NCI-H2196 (cell line): ENCODE measurements at regions not wholly inside any gene's neighbourhood (a gene's known extent, or its start where the extent isn't known, plus 50 kb on each side); places are given as distances from the start of the nearest gene placed in this dataset.

Experiments
- DNase-seq: peaks from one replicate; lab custom pipeline; 2025; ENCODE audit not compliant: unreplicated experiment; lab: John Stamatoyannopoulos, UW

GRCh38 chr3:156620901-156621300, 53.5 kb upstream of the TIPARP start:
- no peak for DNase-seq

GRCh38 chr3:156620260-156620659, 54.1 kb upstream of the TIPARP start:
- peak; percentile 34 for DNase-seq

DNA sequence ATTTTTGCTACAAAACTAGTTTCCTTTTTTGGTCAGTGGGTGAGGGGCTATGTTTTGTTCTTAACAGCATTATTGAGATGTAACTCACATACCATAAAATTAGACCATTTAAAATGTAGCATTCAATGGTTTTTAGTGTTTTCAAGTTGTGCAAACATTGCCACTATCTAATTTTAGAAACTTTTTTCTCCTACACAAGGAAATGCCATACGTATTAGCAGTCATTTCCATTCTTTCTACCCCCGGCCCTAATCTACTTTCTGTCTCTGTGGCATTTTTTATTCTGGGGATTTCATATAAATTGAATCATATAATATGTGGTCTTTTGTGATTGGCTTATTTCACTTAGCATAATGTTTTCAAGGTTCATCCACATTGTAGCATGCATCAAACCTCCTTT, 55.0 kb upstream of the TIPARP start:
- DNase-seq: no peak

GRCh38 chr3:156617781-156618180, 56.6 kb upstream of the TIPARP start:
- DNase-seq: no peak

- no peak for DNase-seq
Measured at GRCh38 chr3:156617145-156617544, 57.2 kb upstream of the TIPARP start.

- no peak for DNase-seq
Measured at GRCh38 chr3:156615592-156616173, 58.7 kb upstream of the TIPARP start.

GRCh38 chr3:156614642-156615511, 59.5 kb upstream of the TIPARP start:
- no peak for DNase-seq

DNA sequence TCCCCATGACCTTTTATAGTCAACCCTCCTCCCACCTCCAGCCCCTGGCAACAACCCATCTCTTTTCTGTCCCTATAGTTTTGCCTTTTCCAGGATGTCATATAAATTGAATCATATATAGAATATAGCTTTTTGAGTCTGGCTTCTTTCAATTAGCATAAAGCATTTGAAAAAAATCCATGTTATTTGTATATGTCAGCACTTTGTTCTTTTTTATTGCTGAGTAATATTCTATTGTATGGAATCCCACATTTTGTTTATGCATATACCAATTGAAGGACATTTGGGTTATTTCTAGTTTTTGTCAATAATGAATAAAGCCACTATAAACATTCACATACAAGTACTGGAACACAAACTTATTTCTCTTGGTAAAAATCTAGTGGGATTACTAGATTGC, 58.0 kb upstream of the SSR3 start:
- DNase-seq: no peak

DNA sequence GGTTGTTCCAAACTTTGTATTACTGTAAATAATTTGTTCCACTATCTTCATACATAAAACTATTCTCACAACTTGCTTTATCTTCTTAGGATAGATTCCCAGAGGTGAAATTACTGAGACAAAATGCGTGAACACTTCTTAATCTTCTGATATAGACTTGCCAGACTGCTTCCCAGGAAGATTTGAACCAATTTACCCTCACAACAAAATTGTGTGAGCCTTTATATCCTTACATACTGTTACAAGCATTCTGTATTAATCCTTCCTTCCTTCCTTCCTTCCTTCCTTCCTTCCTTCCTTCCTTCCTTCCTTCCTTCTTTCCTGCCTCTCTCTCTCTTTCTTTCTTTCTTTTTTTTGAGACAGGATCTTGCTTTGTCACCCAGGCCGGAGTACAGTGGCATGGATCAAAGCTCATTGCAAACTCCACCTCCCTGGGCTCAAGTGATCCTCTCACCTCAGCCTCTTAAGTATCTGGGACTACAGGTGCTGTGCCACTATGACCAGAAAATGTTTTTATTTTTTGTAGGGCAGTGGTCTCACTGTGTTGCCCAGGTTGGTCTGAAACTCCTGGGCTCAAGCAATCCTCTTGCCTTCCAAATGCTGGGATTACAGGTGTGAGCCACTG, 57.1 kb upstream of the SSR3 start:
- DNase-seq: no peak

- DNase-seq: no peak
Measured at GRCh38 chr3:156610154-156610553, 55.2 kb upstream of the SSR3 start.

GRCh38 chr3:156609546-156609945, 54.6 kb upstream of the SSR3 start:
- no peak for DNase-seq

DNA sequence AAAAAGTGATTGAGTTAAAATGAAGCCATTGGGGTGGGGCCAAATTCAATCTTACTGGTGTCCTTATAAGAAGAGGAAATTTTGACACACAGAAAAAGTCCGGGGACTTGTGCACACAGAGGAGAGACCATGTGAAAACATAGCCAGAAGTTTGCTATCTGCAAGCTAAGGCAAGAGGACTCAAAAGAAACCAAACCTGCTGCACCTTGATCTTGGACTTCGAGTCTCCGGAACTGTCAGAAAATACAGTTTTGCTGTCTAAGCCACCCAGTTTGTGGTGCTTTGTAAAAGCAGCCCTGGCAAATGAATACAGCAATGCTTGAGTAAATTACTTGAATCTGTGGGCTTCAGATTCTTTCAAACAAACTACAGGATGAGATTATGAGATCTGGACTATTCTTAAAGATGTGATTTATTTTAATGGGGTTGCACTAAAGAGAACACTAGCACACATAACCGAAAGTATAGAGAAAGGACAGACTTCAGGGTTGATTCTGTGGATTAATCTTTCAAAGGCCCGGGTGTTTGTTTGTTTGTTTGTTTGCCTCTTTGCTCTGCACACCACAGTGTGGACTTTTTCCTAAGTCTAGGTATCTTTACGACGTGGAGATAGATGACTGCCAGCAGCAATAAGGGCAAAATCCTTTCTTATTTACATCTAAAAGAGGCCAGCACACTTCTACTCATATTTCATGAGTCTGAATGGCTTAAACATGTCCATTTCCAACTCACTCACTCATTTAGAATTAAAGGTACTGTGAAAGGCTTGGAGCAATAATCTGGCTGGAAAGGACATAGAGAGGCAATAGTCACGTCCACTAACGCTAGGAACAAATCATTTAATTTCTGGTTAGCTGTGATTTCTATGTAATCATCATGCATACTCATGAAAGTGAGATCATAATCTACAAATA, 53.9 kb upstream of the SSR3 start:
- no peak for DNase-seq

- DNase-seq: no peak
Measured at GRCh38 chr3:156606729-156607128, 51.8 kb upstream of the SSR3 start.

GRCh38 chr3:156605686-156606605, 51.0 kb upstream of the SSR3 start:
- no peak for DNase-seq

DNA sequence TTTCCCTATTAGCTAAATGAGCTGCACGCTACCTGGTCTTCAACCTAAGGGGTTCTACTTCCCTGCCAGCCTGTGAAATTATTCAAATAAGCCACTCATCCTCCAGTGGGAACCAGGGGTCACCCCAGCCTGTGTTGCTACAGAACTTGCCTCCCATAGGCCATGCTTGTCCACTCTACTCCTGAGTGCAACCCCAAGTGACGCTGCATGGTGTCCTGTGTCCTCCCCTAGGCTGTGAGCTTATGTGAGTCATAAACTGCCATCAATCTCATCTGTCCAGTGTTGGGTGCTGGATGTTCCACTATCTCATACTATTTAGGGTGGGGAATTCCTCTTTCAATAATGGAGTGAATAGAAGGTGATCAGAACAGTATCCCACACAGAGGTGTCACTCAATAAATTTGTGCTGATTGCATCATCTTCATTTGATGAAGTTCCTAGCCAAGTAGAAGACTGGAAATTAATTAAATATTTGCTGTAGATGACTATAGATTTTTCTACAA, 49.8 kb upstream of the SSR3 start:
- no peak for DNase-seq
